GM12878 (cell line): ENCODE measurements at regions not wholly inside any gene's neighbourhood (a gene's known extent, or its start where the extent isn't known, plus 50 kb on each side); places are given as distances from the start of the nearest gene placed in this dataset.

Experiments used
- ATAC-seq: fragments of 200-7000 bp; cut with Tn5 transposase; 3 replicates; pipeline ENCODE4 v1.9.1; 2020; ENCODE audit warnings: mild to moderate bottlenecking, moderate library complexity
- BruUV-seq: library from RNA; stranded (reverse); fragments of 400-500 nt; replicated peaks from 2 replicates; lab custom pipeline; 2021; lab: Mats Ljungman, UMichigan
- CTCF ChIA-PET: fragments of 300-600 bp; sonication (Branson Sonifier 250); formaldehyde crosslinking; extraction: SDS; loops from one replicate; lab custom pipeline; 2021; ENCODE audit warnings: inconsistent platforms; lab: Yijun Ruan, JAX
- POLR2A ChIA-PET: fragments of 350-600 bp; formaldehyde crosslinking; extraction: SDS; loops from one replicate; lab custom pipeline; 2021; ENCODE audit warnings: inconsistent platforms; lab: Charles Lee
- RAD21 ChIA-PET: fragments of 300-600 bp; sonication (Branson Sonifier 250); formaldehyde crosslinking; loops from one replicate; lab custom pipeline; 2023; ENCODE audit warnings: antibody characterized with exemption; ENCODE audit not compliant: unreplicated experiment; lab: Charles Lee
- SMC1A ChIA-PET: fragments of 300-600 bp; sonication (Branson Sonifier 250); formaldehyde crosslinking; loops from one replicate; lab custom pipeline; 2023; ENCODE audit not compliant: unreplicated experiment, uncharacterized antibody; lab: Charles Lee
- DNase-seq: peaks from one replicate; pipeline ENCODE4 v3.0.0-alpha.2; 2011; ENCODE audit warnings: low read depth, low spot score
- FAIRE-seq: peaks from 3 replicates; lab custom pipeline; 2011; peaks lifted over from hg19 to GRCh38; lab: Jason Lieb, UNC
- H2AFZ ChIP-seq: 2 replicates; pipeline ENCODE4 v1.6.0; 2011; ENCODE audit warnings: low read depth, low read length, control low read depth; ENCODE audit not compliant: control insufficient read depth
- H3K27ac ChIP-seq: 2 replicates; pipeline ENCODE4 v1.5.1; 2011; ENCODE audit warnings: control low read depth; ENCODE audit not compliant: control insufficient read depth, insufficient read depth
- H3K27me3 ChIP-seq, 2 experiments: replicated peaks in 1 of 2; 2 replicates each; pipeline versions ENCODE4 v1.6.0 to v1.6.1; 2011; ENCODE audit warnings: low read length in 1 of 2; ENCODE audit not compliant: control insufficient read depth in 2 of 2, insufficient read depth in 2 of 2
- H3K36me3 ChIP-seq, 2 experiments: 2 replicates each; pipeline ENCODE4 v1.5.1; 2011; ENCODE audit warnings: low read length in 1 of 2; ENCODE audit not compliant: control insufficient read depth in 2 of 2, insufficient read depth in 2 of 2
- H3K4me1 ChIP-seq: 2 replicates; pipeline ENCODE4 v1.6.1; 2011; ENCODE audit warnings: mild to moderate bottlenecking, low read length, moderate library complexity, mixed read lengths; ENCODE audit not compliant: control insufficient read depth, insufficient read depth
- H3K4me2 ChIP-seq: 2 replicates; pipeline ENCODE4 v1.6.0; 2011; ENCODE audit warnings: control low read depth; ENCODE audit not compliant: control insufficient read depth, insufficient read depth
- H3K4me3 ChIP-seq: fragments of 200-600 bp; sonication (generic); 2 replicates; pipeline ENCODE4 v1.5.1; 2016
- H3K79me2 ChIP-seq: 2 replicates; pipeline ENCODE4 v1.6.0; 2011; ENCODE audit warnings: low read length; ENCODE audit not compliant: control insufficient read depth, insufficient read depth
- H3K9ac ChIP-seq: 2 replicates; pipeline ENCODE4 v1.8.0; 2011; ENCODE audit warnings: low read length, control low read depth, mixed read lengths; ENCODE audit not compliant: control insufficient read depth, insufficient read depth
- H3K9me3 ChIP-seq: replicated peaks from 3 replicates; pipeline ENCODE4 v1.5.1; 2011; ENCODE audit warnings: mild to moderate bottlenecking, low read length; ENCODE audit not compliant: control insufficient read depth, insufficient read depth
- H4K20me1 ChIP-seq: 2 replicates; pipeline ENCODE4 v1.6.0; 2011; ENCODE audit not compliant: control insufficient read depth, insufficient read depth
- CBX5 ChIP-seq: sonication (generic); IDR thresholded peaks from 2 replicates; pipeline ENCODE4 v1.6.1; 2016; ENCODE audit warnings: low read depth, moderate library complexity, mild to moderate bottlenecking, inconsistent platforms
- CEBPB ChIP-seq, 2 experiments: fragments of 150-350 bp in 1 of 2; IDR thresholded peaks; 2 replicates each; pipeline ENCODE4 v1.6.1; 2012 to 2014; ENCODE audit warnings: low read depth in 2 of 2, low read length in 2 of 2, borderline replicate concordance in 1 of 2, inconsistent platforms in 1 of 2
- CUX1 ChIP-seq: IDR thresholded peaks from 2 replicates; pipeline ENCODE4 v1.6.1; 2012; ENCODE audit warnings: improper control_type of control experiment, low read depth, low read length; ENCODE audit not compliant: insufficient replicate concordance
- EP300 ChIP-seq, 2 experiments: fragments of 150-350 bp in 1 of 2; IDR thresholded peaks; 2 replicates each; pipeline ENCODE4 v1.6.1; 2011 to 2012; ENCODE audit warnings: low read depth in 2 of 2, low read length in 2 of 2, borderline replicate concordance in 1 of 2, improper control_type of control experiment in 1 of 2, inconsistent platforms in 1 of 2; ENCODE audit not compliant: control insufficient read depth in 1 of 2
- SREBF2 ChIP-seq: IDR thresholded peaks from 2 replicates; pipeline ENCODE4 v1.6.1; 2012; ENCODE audit warnings: mild to moderate bottlenecking, low read length
- ZBTB4 ChIP-seq: fragments of 450-650 bp; formaldehyde crosslinking; IDR thresholded peaks from 2 replicates; pipeline ENCODE4 v1.4.0; 2022; ENCODE audit warnings: mild to moderate bottlenecking, moderate library complexity
- ZBTB40 ChIP-seq: fragments of 450-650 bp; IDR thresholded peaks from 2 replicates; pipeline ENCODE4 v1.6.1; 2016; ENCODE audit warnings: mild to moderate bottlenecking, moderate library complexity, borderline replicate concordance
- ZNF24 ChIP-seq: fragments of 450-650 bp; IDR thresholded peaks from 2 replicates; pipeline ENCODE4 v1.6.1; 2017; ENCODE audit warnings: antibody characterized with exemption, mild to moderate bottlenecking
- WGBS: methylation state at CpG from one replicate; pipeline ENCODE4 v1.1.6; 2016; ENCODE audit warnings: low lambda C conversion rate; ENCODE audit not compliant: insufficient replicate concordance, insufficient coverage; ENCODE audit errors: missing lambda C conversion rate; 5-methylcytosine and 5-hydroxymethylcytosine counted together
- in situ Hi-C: fragments of 300-500 bp; cut with MboI; formaldehyde crosslinking; loops from 9 replicates; pipeline ENCODE4 v1.14.3; 2018; ENCODE audit warnings: mixed read lengths
- intact Hi-C: fragments of 100-400 bp; cut with micrococcal nuclease; formaldehyde crosslinking; loops from one replicate; pipeline ENCODE4 v1.14.2; 2022; ENCODE audit not compliant: unreplicated experiment

- TF ChIP-seq CUX1, result no peak
These were observed 300.1 kb downstream of the TLE3 start (continued) for GRCh38 chr15:69797615-69798014.

- DNase-seq (no peak), ATAC-seq (no peak), FAIRE-seq (no peak)
- Histone ChIP-seq H4K20me1 (no peaks in the 10 kb centered on the region; the same call in 1 of the 2 replicates), H3K4me3 (no peak overlapping the region), H3K79me2 (no peaks in the 10 kb centered on the region), H3K4me1 (no peaks in the 10 kb centered on the region), H3K9me3 (no peaks in the 10 kb centered on the region), H3K4me2 (no peak overlapping the region), H3K36me3 (no peaks in the 10 kb centered on the region), H3K27ac (no peak overlapping the region), H3K27me3 (peaks cover 2 to 3% of the 10 kb centered on the region in 2 experiments; a peak in 3 of 4 replicates), H3K9ac (no peak overlapping the region), H2AFZ (no peak overlapping the region)
- ChIA-PET CTCF (no interaction called here), POLR2A (no interaction called here), RAD21 (no interaction called here), SMC1A (no interaction called here)
- in situ Hi-C loops, result no loop called here
- BruUV-seq, result no TSS peak
- intact Hi-C loops, result no loop called here
- WGBS, result 45% methylated on average over 7 of the region's 7 CpGs
- TF ChIP-seq CBX5, result no peak
- TF ChIP-seq SREBF2, result no peak
- no peak for TF ChIP-seq ZNF24
- TF ChIP-seq EP300 (IDR thresholded peaks at IDR 0.05; ENCODE audit: borderline replicate concordance in 1 of 2, control insufficient read depth in 1 of 2, low read depth in 2 of 2, low read length in 2 of 2), result no peak
- no peak for TF ChIP-seq CEBPB (IDR thresholded peaks at IDR 0.05; ENCODE audit: borderline replicate concordance in 1 of 2, low read depth in 2 of 2, low read length in 2 of 2)
- TF ChIP-seq ZBTB4 (CRISPR knock-in tag), result no peak
- TF ChIP-seq ZBTB40, result no peak
These were observed 299.1 kb downstream of the TLE3 start for GRCh38 chr15:69798481-69799250.
